ENCODE measurements at regions not wholly inside any gene's neighbourhood (a gene's known extent, or its start where the extent isn't known, plus 50 kb on each side); places are given as distances from the start of the nearest gene placed in this dataset.

DNA sequence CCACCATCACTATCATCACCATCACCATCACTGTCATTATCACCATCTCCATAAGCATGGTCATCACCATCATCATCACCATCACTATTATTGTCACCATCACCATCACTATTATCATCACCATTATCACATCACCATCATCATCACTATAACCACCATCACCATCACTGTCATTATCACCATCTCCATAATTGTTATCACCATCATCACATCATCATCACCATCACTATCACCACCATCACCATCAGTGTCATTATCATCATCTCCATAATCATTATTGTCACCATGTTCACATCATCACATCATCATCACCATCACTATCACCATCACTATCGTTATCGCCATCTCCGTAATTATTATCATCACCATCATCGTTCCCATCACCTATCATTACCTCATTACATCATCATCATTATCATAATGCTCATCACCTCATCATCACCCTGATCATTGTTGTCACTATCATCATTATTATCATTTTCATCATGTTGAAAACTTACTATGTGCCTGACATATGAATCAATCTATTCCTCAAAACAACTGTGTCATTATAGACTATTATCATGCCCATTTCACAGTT is 280.3 kb upstream of the HS6ST1 start:
- intact Hi-C loops (cut with DNase I) = loop anchor here (10.0 kb wide), 1 partner anchor 274 kb away; no protein-coding TSS in a partner anchor
- H3K9me3 ChIP-seq = no peaks in the 10 kb centered on the region
- H3K27ac ChIP-seq = no peak overlapping the region
- ATAC-seq (no peak), DNase-seq (no peak)
- H3K27me3 ChIP-seq = no peaks in the 10 kb centered on the region
- TF ChIP-seq POLR2A (IDR thresholded peaks at IDR 0.05) = no peak
- TF ChIP-seq, protein P1, sequence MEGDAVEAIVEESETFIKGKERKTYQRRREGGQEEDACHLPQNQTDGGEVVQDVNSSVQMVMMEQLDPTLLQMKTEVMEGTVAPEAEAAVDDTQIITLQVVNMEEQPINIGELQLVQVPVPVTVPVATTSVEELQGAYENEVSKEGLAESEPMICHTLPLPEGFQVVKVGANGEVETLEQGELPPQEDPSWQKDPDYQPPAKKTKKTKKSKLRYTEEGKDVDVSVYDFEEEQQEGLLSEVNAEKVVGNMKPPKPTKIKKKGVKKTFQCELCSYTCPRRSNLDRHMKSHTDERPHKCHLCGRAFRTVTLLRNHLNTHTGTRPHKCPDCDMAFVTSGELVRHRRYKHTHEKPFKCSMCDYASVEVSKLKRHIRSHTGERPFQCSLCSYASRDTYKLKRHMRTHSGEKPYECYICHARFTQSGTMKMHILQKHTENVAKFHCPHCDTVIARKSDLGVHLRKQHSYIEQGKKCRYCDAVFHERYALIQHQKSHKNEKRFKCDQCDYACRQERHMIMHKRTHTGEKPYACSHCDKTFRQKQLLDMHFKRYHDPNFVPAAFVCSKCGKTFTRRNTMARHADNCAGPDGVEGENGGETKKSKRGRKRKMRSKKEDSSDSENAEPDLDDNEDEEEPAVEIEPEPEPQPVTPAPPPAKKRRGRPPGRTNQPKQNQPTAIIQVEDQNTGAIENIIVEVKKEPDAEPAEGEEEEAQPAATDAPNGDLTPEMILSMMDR (IDR thresholded peaks at IDR 0.05) = no peak
- H3K36me3 ChIP-seq = no peaks in the 10 kb centered on the region
- 98% methylated on average over 4 of the region's 4 CpGs for WGBS (ENCODE audit: insufficient coverage, low coverage, low lambda C conversion rate, missing lambda C conversion rate)
- peaks cover 0 to 24% (median 5%) of the 10 kb centered on the region in 4 donors for H3K4me1 ChIP-seq
- H3K4me3 ChIP-seq = no peak overlapping the region

GRCh38 chr2:128599700-128600099 is 281.0 kb upstream of the HS6ST1 start:
- no peak for TF ChIP-seq POLR2A (IDR thresholded peaks at IDR 0.05)
- TF ChIP-seq, protein P1 (IDR thresholded peaks at IDR 0.05) = no peak
- DNase-seq (peak in 1 of 3 donors; percentile 20), ATAC-seq (no peak)
- Histone ChIP-seq H3K4me3 (no peak overlapping the region), H3K27ac (no peak overlapping the region), H3K4me1 (peaks cover 0 to 16% (median 5%) of the 10 kb centered on the region in 4 donors), H3K36me3 (no peaks in the 10 kb centered on the region), H3K9me3 (no peaks in the 10 kb centered on the region), H3K27me3 (no peaks in the 10 kb centered on the region)
- intact Hi-C loops (cut with DNase I) = loop anchor here (10.0 kb wide), 2 partner anchors 155 to 275 kb away; no protein-coding TSS in a partner anchor
- WGBS (ENCODE audit: insufficient coverage, low coverage, low lambda C conversion rate, missing lambda C conversion rate) = no CpG with 5 or more reads among the region's 8 CpGs

GRCh38 chr2:128600581-128601297 is 282.1 kb upstream of the HS6ST1 start:
- no peak overlapping the region for H3K27ac ChIP-seq
- intact Hi-C loops (cut with DNase I) = loop anchor here in 1 of 2 donors (10.0 kb wide), 1 partner anchor 156 kb away; no protein-coding TSS in a partner anchor
- peak in 2 of 3 donors; percentile 14 to 16 for DNase-seq
- WGBS (ENCODE audit: insufficient coverage, low coverage, low lambda C conversion rate, missing lambda C conversion rate) = 77% methylated on average over 6 of the region's 15 CpGs
- H3K4me3 ChIP-seq = no peak overlapping the region
- TF ChIP-seq, protein P1 (IDR thresholded peaks at IDR 0.05) = no peak
- TF ChIP-seq POLR2A (IDR thresholded peaks at IDR 0.05) = no peak
- H3K9me3 ChIP-seq = no peaks in the 10 kb centered on the region
- no peak for ATAC-seq
- H3K27me3 ChIP-seq = no peaks in the 10 kb centered on the region
- H3K4me1 ChIP-seq = peaks cover 0 to 7% (median 2%) of the 10 kb centered on the region in 4 donors
- no peaks in the 10 kb centered on the region for H3K36me3 ChIP-seq

DNA sequence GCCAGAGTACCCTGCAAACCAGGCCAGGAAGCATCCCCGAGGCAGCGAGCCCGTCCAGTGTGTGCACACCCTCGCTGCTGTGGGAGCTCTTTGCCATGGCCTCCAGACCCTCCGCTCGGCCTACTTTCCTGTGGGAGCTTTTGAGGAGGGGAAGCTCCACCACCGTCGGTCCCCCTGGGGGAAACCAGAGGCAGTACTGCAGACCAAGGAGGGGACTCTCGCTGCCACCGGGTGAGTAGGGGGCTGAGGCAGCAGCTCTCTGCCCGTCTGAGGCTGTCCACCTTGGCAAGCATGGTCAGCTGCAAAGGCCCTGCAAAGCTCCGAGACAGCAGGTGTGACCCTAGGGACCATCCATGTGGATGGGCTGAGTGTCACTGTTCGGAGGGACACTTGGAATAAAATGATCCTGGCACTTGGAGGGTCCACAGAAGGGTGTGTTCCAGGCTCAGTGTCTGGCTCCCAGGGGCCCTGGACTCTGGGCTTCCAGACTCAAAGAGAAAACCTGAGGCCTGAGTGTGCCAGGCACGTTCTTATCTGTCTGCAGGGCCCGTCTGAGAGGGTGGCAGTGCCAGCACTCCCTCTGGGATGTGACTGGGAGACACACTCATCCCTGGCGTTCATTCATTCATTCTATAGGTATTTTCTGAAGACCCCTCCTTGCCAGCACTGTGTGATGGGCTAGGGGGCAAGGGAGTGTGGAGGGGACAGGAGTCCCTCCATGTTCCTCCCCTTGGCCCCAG is 282.8 kb upstream of the HS6ST1 start:
- no peak for TF ChIP-seq POLR2A (IDR thresholded peaks at IDR 0.05)
- TF ChIP-seq, protein P1 (IDR thresholded peaks at IDR 0.05) = no peak
- H3K27ac ChIP-seq = no peak overlapping the region
- no peaks in the 10 kb centered on the region for H3K36me3 ChIP-seq
- DNase-seq (peak in 2 of 3 donors; percentile 33 to 45), ATAC-seq (no peak)
- intact Hi-C loops (cut with DNase I) = loop anchor here in 1 of 2 donors (10.0 kb wide), 1 partner anchor 157 kb away; no protein-coding TSS in a partner anchor
- no CpG with 5 or more reads among the region's 16 CpGs for WGBS (ENCODE audit: insufficient coverage, low coverage, low lambda C conversion rate, missing lambda C conversion rate)
- no peaks in the 10 kb centered on the region for H3K9me3 ChIP-seq
- H3K4me3 ChIP-seq = no peak overlapping the region
- no peaks in the 10 kb centered on the region for H3K4me1 ChIP-seq
- H3K27me3 ChIP-seq = no peaks in the 10 kb centered on the region

All from right lobe of liver (tissue), 6 donors.